K562 (cell line): ENCODE measurements at regions not wholly inside any gene's neighbourhood (a gene's known extent, or its start where the extent isn't known, plus 50 kb on each side); places are given as distances from the start of the nearest gene placed in this dataset.

Source experiments
- ARNT ChIP-seq, 2 experiments: fragments of 450-650 bp; IDR thresholded peaks; 2 replicates each; pipeline ENCODE4 v1.6.1; 2016; ENCODE audit warnings: mild to moderate bottlenecking in 1 of 2
- CHD1 ChIP-seq: fragments of 200-600 bp; sonication (generic); IDR thresholded peaks from one replicate; pipeline ENCODE4 v1.6.1; 2012; ENCODE audit warnings: mild to moderate bottlenecking, moderate library complexity, low read length, inconsistent platforms
- CTCF ChIP-seq, 3 experiments: IDR thresholded peaks in 2 of 3; conservative IDR thresholded peaks in 1 of 3; 2 replicates each; pipeline ENCODE4 v1.5.1; 2011 to 2012; ENCODE audit warnings: low read length in 3 of 3, mild to moderate bottlenecking in 3 of 3, control low read depth in 2 of 3, improper control_type of control experiment in 1 of 3, inconsistent platforms in 1 of 3, low read depth in 1 of 3, mixed read lengths in 1 of 3, moderate library complexity in 1 of 3; ENCODE audit not compliant: insufficient read depth in 2 of 3
- GABPA ChIP-seq: fragments of 200-800 bp; sonication (Bioruptor generic); conservative IDR thresholded peaks from 2 replicates; pipeline ENCODE4 v1.6.1; 2016; ENCODE audit warnings: low read depth, missing genetic modification characterization, missing compliant biosample characterization
- KAT2B ChIP-seq: IDR thresholded peaks from one replicate; pipeline ENCODE4 v1.6.1; 2012; ENCODE audit warnings: low read depth, mild to moderate bottlenecking, control low read depth, inconsistent platforms, low read length, moderate library complexity
- MAX ChIP-seq: sonication (generic); formaldehyde crosslinking; IDR thresholded peaks from 2 replicates; pipeline ENCODE4 v1.9.0; 2022; ENCODE audit warnings: mild to moderate bottlenecking, missing genetic modification reagents
- PRDM10 ChIP-seq: fragments of 450-650 bp; IDR thresholded peaks from 2 replicates; pipeline ENCODE4 v1.6.1; 2018; ENCODE audit not compliant: partially characterized antibody
- RBM39 ChIP-seq: fragments of 200-400 bp; formaldehyde crosslinking; optimal IDR thresholded peaks from 2 replicates; pipeline ENCODE3; 2018; ENCODE audit warnings: low read depth, low read length
- RFX5 ChIP-seq: IDR thresholded peaks from 2 replicates; pipeline ENCODE4 v1.6.1; 2011; ENCODE audit warnings: low read depth, mild to moderate bottlenecking, improper control_type of control experiment, low read length
- TAF1 ChIP-seq: IDR thresholded peaks from 2 replicates; pipeline ENCODE4 v1.6.1; 2011; ENCODE audit warnings: mild to moderate bottlenecking, low read length, moderate library complexity; ENCODE audit not compliant: insufficient read depth, control insufficient read depth, severe bottlenecking; ENCODE audit errors: extremely low read depth
- ZBTB49 ChIP-seq: sonication (generic); formaldehyde crosslinking; IDR thresholded peaks from 2 replicates; pipeline ENCODE4 v1.8.0; 2022; ENCODE audit warnings: missing genetic modification reagents, mild to moderate bottlenecking, borderline replicate concordance
- ZFP36 ChIP-seq: fragments of 150-350 bp; IDR thresholded peaks from 2 replicates; pipeline ENCODE4 v1.6.1; 2018; ENCODE audit warnings: low read length, low read depth; ENCODE audit not compliant: partially characterized antibody
- ZNF274 ChIP-seq: IDR thresholded peaks from 2 replicates; pipeline ENCODE4 v1.6.1; 2011; ENCODE audit warnings: low read depth, mild to moderate bottlenecking, low read length, moderate library complexity, borderline replicate concordance
- ZNF436 ChIP-seq: fragments of 250-450, 450-650 bp; sonication (Bioruptor Pico); formaldehyde crosslinking; IDR thresholded peaks from 2 replicates; pipeline ENCODE4 v1.7.0; 2020; ENCODE audit warnings: mild to moderate bottlenecking

GRCh38 chr12:58557661-58558060 is 362.6 kb downstream of the LRIG3 start:
- TF ChIP-seq GABPA (no peak), ZNF436 (CRISPR knock-in tag) (no peak), CTCF (IDR thresholded peaks at IDR 0.05 in 2 of 3, conservative IDR thresholded peaks at IDR 0.05 in 1 of 3; ENCODE audit: insufficient read depth in 2 of 3, low read depth in 1 of 3, low read length in 3 of 3) (no peak), PRDM10 (no peak), RFX5 (no peak), MAX (CRISPR knock-in tag) (no peak), ARNT (IDR thresholded peaks at IDR 0.05) (no peak), TAF1 (no peak), KAT2B (no peak), ZBTB49 (CRISPR knock-in tag) (no peak), ZNF274 (no peak), ZFP36 (no peak), RBM39 (no peak), CHD1 (no peak)
